GM12873 (cell line): ENCODE measurements at regions not wholly inside any gene's neighbourhood (a gene's known extent, or its start where the extent isn't known, plus 50 kb on each side); places are given as distances from the start of the nearest gene placed in this dataset.

Experiments
- CTCF ChIP-seq: IDR thresholded peaks from 2 replicates; pipeline ENCODE4 v1.5.1; 2012; ENCODE audit warnings: low read depth, mild to moderate bottlenecking, moderate library complexity, low read length, control low read depth; ENCODE audit not compliant: insufficient read depth; ENCODE audit errors: missing control alignments

GRCh38 chr2:4255491-4255890, 552.1 kb downstream of the DCDC2C start:
- no peak for TF ChIP-seq CTCF

GRCh38 chr2:4256351-4256750, 553.0 kb downstream of the DCDC2C start:
- no peak for TF ChIP-seq CTCF

DNA sequence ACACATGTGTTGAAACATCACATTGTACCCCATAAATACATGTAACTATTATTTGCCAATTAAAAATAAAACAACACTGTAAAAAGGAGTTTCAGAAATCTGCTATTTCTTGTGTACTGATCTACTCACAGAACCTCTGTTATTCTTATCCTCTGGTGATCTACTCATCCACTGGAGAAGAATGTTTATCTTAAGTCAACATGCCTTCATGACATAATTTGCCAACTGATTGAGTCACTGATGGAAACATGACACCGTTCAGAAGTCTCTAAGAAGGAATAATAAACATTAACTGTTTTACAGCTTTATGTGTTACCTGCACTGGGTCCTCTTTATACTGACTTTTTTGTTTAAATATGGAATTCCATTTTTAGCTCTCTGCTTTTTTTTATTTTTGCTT, 555.2 kb downstream of the DCDC2C start:
- TF ChIP-seq CTCF, result no peak

GRCh38 chr2:4265936-4266335, 562.6 kb downstream of the DCDC2C start:
- TF ChIP-seq CTCF, result no peak

DNA sequence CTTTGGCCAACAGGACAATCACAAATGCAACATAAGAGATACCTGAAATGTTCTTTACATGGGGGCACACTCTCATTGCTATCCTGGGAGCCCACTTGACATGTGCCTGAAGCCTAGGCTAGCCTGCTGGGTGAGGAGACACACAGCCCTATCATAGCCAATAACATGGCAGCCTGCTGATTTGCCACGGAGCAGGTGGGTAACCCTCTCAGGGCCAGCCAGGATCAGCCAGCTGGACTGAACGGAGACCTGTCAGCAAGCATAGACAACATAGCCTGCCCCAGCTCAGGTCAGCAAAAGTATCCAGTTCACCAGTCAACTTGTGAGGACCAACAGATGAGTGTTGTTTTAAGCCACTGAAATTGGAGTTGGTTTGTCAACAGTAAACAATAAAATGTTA, 566.5 kb downstream of the DCDC2C start:
- no peak for TF ChIP-seq CTCF

GRCh38 chr2:4272261-4272858, 569.0 kb downstream of the DCDC2C start:
- no peak for TF ChIP-seq CTCF

GRCh38 chr2:4278392-4278791, 575.0 kb downstream of the DCDC2C start:
- TF ChIP-seq CTCF, result no peak

DNA sequence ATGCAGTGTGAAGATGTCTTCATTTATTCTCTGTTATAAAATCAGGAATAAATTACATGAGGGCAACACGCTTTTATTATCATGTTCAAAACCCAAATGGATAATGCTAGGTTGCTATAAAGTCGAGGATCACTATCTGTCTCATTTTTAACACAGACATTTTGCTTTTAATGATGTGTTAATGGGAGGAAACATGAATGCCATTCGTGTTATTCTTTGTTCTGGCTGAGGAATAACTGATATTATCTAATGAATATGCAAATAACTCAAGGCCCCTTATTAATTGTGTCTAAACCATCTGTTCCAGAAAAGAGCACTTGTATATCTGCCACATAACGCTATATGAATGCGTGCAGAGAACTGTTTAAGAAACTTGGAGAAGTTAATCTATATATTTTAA, 576.1 kb downstream of the DCDC2C start:
- TF ChIP-seq CTCF, result no peak
